OCI-LY3 (cell line): ENCODE measurements at regions not wholly inside any gene's neighbourhood (a gene's known extent, or its start where the extent isn't known, plus 50 kb on each side); places are given as distances from the start of the nearest gene placed in this dataset.

Experiments used
- EZH2phosphoT487 ChIP-seq: fragments of 200-600 bp; shearing (Covaris generic); IDR thresholded peaks from 2 replicates; pipeline ENCODE4 v1.6.1; 2018; ENCODE audit warnings: antibody characterized with exemption, mixed run types, low read depth
- TF ChIP-seq, protein P1 (sequence below): fragments of 200-600, 300-600 bp; sonication (generic); IDR thresholded peaks from 2 replicates; pipeline ENCODE4 v1.5.1; 2014; ENCODE audit warnings: antibody characterized with exemption, low read length, low read depth

DNA sequence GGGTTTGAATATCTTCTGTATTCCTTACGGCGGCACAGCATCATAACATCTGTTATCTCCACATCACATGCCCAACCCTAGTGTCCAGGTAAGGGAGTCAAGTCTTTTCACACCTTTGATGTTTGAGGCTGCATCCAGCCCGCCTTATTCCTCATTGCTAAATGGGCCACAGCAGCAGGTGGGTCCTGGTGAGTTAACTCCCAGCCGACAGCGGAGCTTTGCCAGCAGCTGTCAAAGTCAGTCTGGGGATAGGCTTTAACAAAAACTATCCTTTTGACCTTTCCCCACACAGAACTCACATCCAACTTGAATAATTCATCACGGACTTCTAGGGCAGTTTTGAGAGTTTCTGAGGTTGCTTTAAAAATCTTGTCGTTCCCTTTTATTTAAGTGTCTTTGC, 235.1 kb downstream of the DLEU7 start:
- TF ChIP-seq, protein P1, sequence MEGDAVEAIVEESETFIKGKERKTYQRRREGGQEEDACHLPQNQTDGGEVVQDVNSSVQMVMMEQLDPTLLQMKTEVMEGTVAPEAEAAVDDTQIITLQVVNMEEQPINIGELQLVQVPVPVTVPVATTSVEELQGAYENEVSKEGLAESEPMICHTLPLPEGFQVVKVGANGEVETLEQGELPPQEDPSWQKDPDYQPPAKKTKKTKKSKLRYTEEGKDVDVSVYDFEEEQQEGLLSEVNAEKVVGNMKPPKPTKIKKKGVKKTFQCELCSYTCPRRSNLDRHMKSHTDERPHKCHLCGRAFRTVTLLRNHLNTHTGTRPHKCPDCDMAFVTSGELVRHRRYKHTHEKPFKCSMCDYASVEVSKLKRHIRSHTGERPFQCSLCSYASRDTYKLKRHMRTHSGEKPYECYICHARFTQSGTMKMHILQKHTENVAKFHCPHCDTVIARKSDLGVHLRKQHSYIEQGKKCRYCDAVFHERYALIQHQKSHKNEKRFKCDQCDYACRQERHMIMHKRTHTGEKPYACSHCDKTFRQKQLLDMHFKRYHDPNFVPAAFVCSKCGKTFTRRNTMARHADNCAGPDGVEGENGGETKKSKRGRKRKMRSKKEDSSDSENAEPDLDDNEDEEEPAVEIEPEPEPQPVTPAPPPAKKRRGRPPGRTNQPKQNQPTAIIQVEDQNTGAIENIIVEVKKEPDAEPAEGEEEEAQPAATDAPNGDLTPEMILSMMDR = no peak
- TF ChIP-seq EZH2phosphoT487 = no peak
